NCI-H1417 treated with DMSO at 0.1 percent for 48 hours (cell line): ENCODE measurements at regions not wholly inside any gene's neighbourhood (a gene's known extent, or its start where the extent isn't known, plus 50 kb on each side); places are given as distances from the start of the nearest gene placed in this dataset.

Experiments
- DNase-seq: peaks from one replicate; lab custom pipeline; 2025; lab: John Stamatoyannopoulos, UW

DNA sequence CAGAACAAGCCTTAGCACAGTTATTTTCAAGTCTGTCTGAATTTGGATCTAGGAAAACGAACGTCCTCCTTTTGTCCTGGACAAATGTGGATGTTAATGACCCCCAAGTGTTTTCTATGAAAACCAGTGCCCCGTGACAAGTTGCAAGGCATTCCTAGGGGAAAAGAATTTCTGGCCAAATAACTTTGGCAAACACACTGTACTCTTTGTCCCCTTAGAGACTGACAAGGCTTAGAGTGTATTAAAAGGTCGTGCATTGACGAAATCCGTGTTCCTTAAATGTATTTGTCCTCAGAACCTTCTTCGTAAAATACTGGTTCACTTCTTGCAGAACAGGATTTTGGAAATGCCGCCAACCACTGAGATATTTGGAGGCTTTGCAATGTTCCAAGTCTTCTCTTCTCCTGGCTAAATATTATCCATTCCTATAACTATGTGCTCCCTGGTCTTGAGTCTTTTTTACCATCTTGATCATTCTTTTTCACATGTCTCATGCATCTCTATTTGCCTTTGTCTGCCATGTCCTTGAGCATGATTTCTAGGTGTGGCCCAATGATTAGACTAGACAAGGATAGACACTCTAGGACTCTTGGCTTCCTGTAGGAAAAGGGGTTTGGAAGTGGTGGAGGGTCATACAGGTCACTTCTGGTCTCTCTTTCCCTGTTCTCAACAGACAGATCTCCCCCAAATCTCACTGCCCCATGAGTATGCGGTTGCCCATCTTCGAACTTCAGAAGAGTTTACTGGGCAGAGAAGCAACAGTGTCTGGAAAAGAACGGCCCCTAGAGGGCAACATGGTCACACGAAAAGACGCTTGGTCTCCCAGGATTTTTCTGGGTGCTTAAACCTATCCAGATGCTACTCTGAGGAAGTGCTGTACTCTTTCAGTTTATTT lies 117.5 kb downstream of the EDEM1 start:
- DNase-seq, result no peak

DNA sequence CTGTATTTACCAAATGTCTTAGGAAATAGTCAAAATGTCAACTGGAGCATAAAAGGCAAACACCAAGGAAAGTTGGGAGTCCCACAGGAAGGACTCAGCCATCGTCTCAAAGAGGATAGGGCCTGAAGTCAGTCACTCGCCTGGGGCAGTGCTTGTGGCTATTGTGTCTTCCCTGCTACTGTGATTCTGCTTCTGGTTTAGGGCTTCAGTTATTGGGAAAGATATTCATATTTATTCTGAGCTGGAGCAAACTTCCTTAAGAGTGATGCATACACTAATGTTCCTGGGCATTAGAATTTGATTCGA lies 118.1 kb downstream of the EDEM1 start:
- DNase-seq, result no peak

DNA sequence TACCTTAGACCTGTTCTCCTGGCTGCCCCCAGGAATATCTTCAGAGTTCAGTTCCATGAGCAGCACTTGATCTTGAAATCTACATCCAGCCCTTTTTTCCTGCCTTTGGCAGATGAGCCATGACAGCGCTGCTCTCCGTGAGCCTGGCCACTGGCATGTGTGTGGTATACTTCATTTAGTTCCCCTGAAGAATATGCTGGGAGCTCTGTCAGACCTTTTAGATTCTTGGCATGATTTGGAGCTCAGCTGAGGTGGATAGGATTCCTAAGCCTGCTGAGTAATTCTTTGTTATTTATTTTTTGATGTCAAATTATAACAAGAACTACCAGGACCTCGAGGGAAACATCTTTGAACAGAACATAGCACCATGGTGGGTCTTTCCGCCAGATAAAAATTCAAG lies 121.7 kb downstream of the EDEM1 start:
- DNase-seq, result no peak

DNA sequence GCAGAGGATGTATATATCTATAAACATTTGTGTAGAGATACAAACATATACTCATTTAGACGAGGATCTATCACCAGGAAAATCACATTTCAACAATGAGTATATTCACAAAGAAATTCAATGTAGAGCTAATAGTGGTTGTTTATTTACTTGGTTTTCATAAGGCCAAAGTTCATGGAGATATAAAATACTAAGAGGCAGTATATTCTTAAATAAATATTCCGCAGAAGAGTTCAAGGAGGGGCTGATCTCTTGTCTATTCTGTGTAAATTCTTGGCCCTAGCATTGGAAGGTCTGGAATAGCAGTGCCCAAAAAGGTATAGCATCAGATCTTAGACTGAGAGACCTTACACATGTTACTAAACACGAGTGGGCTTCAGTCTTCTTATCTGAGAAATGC lies 122.1 kb downstream of the EDEM1 start:
- no peak for DNase-seq

DNA sequence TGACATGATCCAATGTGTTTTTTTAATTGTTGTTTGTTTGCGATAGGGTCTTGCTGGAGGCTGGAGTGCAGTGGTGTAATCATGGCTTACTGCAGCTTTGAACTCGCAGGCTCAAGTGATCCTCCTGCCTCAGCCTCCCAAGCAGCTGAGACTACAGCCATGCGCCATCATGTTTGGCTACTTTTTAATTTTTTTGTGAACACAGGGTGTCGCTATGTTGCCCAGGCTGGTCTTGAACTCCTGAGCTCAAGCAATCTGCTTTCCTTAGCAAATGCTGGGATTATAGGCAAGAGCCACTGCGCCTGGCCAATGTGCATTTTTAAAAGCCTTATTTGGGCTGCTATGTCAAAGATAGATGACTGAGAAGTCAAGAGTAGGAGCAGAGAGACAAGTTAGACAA lies 123.0 kb downstream of the EDEM1 start:
- DNase-seq, result no peak

DNA sequence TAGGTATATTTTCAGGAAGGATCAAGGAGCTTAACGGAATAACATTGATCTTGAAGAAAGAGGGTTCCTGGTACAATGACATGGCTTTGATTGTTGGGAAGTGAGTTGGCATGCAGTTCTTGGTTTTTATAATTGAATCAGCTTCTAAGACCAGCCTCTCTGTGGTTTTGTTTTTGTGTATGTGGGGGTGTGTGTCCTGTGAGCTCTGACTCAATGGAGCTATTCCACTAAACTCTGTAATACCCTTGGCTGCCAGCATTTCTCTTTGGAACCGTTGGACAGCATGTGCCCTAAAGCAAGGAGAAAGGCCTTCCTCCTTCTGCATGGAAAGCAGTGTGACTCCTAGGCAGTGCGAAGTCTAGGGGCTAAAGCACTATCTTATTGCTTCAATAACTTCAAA lies 124.8 kb downstream of the EDEM1 start:
- no peak for DNase-seq

DNA sequence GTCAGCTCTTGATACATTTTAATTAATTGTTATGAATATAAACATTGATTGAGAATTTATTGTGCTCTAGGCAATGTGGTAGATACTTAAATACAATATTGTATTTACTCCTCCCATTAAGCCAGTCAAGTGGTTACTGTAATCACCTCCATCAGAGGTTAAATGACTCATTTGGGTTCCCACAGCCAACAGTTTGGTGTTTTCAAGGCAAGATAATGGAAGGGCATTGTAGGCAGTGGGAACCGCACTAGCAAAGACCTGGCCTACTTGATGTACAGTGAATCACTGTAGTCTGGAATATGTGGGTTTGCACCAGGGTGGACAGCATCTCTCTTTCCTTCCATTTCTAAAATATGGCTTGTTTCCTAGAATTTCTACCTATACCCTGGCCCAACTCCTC lies 127.4 kb downstream of the EDEM1 start:
- no peak for DNase-seq

DNA sequence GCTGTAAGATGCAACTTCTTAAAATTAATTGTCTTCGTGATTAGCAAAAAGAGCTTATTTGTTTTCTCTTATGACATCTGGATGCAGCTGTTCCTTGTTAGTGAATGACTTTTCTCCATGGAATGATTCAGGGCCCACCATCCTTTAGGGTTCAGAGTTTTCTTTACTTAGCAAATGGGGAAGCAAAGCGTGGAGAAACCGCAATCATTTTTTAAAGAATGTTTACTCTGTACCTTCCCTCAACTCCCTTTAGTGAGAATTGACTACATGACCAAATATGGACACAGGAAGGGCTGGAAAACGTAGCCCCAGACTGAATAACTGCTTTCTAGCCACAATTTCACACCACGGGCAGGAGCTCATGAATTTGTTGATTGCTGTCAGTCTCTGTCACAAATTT lies 130.1 kb downstream of the EDEM1 start:
- no peak for DNase-seq

DNA sequence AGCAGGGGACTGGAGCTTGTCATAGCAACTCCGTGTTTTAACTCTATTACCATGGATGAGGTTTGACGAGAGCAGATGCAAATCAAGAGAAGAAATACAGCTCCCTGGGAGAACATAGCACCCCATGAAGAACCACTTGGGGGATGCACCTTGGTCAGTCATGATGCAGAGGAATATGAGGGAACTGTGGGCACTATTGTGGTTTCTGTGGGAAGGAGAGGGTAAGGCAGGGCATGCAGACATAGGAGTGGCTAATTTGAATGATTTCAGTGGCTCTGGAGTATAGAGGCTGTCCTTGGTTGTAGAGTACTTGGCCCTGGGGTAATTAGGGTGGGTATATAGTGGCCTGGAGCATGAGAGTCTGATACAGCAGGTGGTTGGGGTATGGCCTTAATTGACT lies 131.9 kb downstream of the EDEM1 start:
- DNase-seq, result no peak

DNA sequence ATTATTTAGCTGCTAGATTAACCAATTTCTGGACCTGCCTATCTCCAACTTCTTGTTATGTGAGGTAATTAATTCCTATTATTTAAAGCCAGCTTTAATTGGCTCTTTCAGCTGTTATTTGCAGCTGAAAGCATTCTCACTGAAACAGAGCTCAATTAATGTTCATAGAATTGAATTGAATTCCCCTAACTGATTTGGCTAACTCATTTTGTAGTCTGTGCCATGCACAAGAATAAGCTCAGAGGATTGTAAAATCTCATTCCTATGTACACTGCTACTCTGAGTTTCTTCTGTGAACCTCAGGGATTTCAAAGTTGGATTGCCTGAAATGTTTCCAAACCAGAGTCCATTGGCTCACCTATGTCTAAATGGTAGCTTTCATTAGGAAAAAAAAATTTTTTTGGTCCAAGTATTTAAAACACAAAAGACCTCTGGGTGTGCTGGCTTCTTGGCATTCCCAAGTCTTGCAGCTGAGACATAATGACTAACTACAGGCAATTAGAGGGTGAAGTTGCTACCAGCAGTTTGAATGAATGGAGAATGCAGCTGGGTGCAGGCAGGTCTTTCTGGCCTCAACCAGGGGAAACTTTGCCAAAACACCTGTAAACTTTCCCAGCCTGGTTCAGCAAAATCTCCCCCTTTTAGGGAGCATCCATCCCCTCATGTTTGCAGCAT lies 134.3 kb downstream of the EDEM1 start:
- DNase-seq, result no peak

DNA sequence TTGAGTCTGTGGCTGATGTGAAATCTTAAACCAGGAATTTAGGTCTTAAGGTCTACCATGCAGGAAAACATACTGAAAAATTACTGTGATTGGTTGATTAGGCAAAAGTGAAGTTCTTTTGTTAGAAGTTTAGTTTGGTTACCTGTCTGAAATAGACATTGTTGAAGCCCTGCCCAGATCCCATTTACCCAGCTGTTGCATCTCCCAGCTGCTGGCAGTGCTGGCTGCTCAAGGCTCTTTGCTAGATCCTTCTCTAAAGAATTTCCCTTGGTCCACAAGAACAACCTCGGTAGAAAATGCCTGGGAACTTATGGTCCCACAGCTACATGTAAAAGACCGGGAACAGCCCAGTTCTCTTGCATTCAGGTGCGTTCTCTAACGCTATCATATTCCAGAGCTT lies 137.3 kb downstream of the EDEM1 start:
- no peak for DNase-seq

DNA sequence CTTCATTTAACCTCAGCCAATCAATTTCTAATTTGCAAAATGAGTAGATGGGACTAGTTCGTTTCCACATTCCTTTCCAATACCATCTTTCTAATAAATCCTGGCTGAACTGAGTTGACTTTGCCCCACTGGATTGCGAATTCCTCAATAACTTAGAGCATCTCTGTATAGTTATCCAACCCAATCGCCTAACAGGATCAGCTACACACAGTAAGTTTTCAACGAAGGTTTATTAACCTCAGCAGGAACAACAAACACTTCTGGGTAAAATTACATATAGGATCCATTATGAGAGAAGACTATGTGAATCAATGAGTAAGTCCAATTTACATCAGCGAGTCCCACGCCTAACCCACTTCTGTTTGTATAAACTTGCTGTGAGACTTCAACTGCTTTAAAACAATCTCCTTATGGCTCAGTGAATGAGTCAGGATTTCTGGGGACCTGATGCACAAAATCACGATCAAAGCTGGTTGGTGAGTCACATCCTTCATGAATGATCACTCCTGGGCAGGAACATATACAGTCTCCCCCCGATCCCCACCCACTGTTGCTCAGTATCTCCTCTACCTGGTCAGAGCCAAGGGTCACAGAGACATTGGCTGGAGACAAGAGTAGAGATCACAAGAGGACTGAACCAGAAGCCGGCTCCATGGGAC lies 142.8 kb downstream of the EDEM1 start:
- DNase-seq, result no peak

DNA sequence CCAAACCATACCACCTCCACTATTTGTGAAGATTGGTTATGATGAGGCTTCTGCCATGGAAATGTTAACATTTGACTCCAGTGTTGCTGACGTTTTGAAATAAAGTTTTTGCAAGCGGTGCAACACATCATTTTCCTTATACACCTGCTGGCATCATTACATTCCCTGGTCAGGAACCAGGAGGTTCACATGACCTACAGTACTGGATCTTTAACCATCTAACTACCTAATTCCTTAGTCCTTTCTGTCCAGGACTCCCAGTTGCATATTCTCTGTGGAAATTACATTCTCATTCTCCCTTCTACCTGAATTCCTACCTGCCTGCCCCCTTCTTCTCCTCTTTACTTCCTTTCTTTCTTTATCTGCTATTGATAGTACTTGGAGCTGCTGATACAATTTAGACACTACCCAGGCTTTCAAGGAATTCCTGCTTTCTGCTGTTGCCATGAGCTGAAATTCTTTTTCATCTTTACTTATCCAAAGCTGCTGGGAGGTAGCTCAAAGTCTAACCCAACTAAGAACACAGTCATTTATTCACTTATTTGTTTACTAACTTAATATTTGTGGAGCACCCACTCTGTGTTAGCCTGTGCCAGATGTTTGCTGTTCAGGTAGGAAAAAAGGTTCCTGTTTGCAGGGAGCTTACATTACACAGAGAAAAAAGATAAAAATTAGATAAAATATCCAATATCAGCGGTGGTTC lies 144.2 kb downstream of the EDEM1 start:
- no peak for DNase-seq

DNA sequence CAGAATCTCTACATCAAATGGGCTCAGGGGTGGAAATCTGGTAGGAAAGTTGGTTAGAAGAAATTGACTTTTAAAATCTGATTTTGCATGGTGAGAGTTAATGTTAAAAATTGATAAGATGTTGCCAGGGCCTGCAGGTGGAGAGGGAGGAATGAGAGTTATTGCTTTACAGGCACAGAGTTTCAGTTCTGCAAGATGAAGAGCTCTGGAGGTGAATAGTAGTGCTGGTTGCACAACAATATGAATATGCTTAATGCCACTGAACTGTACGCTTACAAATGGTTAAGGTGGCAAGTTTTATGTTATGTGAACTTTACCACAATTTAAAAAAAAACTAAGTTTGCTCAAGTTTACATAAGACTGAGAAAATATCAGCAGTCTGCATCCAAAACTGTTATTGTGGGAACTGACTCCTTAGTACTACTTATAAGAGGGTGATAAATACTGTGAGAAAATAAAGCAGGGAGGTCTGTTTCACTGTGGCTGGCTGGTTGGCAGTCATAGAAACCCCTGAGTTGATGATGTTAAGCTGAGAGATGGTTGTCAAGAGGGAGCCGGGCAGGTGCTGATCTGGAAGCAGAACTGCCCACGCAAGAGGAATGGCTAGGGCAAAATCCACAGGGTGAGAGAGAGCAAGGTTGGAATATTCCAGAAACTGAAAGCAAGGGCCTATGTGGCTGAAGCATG lies 144.9 kb downstream of the EDEM1 start:
- no peak for DNase-seq

DNA sequence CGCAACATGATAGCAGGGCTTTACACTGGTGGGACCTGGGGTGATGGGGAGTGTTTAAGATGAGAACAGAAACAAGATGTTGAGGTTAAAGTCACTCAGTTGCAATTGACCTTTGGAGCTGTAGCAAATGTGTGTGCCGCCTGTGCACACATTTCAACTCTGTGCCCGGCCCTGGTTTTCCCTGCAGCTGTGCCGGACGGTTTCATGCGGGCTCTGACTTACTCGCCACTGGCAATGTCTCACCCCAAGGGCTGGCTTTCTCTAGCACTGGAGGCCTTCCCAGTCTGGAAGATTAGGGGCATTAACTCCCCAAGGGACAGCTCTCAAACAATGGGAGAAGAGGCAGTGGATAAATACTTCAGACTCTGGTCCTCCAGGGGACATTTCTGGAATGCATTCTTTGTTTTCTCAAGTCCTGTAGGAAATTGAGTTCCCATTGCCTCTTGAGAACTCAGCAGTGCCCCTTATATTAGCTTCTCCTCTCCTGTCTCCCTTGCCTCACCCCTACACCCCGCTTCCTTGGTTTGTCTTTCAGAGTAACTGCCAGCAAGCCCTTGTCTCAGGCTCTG lies 152.5 kb downstream of the EDEM1 start:
- no peak for DNase-seq

DNA sequence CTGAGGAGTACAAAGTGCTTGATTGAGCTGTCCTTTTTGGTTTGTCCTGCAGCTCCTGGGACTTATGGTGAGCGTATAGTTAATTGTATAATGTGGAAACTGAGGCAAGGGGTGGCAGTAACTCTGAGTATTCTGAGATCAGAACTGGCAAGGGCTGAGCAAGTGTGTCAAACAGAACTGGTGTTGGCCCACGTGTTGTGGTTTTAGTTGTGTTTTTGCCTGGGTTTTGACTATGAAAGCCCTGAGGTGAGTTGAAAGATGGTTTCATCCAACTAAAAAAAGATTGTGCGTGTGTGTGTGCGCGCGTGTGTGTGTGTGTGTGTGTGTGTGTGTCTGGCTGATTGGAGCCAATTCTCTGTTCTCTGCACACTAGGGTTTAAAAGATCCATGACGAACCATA lies 154.1 kb downstream of the EDEM1 start:
- no peak for DNase-seq

DNA sequence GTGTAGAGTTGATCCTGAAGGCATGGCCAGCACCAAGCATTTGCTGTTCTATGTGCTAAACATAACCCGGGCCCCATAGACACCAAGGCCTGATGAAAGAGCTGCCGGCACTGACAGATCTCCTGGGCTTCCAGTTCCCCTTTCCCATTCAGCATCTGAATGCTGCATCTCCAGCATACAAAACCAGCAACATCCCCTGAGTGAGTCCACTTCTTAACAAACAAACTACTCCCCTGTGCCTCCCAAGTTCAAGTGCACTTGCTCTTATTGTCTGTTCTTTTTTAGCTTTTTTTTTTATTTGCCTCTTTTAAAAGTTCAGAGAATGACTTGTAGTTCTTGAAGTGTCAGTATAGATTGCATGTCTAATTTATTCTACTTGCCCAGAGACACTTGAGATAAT lies 156.0 kb downstream of the EDEM1 start:
- no peak for DNase-seq

DNA sequence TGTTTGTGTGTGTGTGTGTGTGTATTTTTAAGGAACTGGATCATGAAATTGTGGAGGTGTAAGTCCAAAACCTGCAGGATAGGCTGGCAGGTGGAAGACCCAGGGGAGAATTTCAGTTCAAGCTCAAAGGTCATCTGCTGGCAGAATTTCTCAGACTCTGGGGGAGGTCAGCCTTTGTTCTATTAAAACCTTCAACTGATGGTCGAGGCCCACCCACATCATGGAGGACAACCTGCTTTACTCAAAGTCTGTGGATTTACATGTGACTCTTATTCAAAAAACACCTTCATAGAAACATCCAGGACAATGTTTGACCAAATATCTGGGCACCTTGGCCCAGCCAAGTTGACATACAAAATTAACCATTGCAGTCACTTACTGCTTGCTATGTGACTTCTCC lies 157.2 kb downstream of the EDEM1 start:
- DNase-seq, result no peak

DNA sequence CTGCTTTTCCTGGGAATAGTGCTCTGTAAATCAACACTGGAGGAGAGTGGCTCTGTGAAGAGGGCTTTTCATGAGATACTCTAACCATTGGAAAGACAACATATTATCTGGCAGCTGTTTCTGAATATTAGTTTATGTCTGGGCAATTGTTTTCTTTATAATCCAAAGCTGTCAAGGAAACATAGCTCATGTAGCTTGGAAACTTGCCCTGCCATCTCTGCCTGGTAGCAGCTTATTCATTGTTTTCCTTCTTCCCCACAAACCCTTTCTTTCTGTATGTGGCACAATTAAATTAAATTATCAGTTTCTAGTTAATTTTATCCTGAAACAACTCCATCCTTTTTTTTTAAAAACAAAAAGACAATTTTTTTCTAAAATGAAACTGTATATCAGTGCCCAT lies 160.0 kb downstream of the EDEM1 start:
- DNase-seq, result no peak

DNA sequence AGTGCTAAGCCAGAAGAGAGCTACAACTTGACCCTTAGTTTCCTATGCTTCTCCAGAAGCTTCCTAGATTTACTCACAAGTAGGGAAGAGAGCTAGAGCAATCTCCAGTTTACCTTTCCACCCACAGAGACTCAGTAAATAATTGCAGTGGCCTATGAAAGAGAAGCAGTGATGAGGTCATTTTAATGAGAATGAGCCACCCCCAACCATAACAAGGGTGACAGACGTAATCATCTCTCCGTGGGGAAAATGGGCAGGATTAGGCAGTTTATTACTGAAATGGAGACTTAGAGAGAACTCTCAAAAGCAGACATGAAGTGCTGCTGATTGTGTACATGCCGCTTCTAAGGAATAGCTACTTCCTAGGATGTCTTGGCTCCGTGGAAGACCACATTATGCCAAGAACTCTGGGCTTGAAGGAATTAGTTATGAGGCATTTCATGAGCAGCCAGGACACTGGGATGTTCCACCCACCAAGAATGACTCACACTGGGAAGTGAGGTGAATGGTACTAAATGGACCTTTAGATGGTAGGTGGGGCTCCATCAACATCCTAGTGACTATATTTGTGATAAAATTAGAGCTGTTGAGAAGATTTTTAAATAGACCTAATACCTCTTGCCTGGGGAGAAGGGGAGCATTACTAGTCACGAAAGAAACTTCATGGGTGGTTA lies 160.9 kb downstream of the EDEM1 start:
- DNase-seq, result no peak

DNA sequence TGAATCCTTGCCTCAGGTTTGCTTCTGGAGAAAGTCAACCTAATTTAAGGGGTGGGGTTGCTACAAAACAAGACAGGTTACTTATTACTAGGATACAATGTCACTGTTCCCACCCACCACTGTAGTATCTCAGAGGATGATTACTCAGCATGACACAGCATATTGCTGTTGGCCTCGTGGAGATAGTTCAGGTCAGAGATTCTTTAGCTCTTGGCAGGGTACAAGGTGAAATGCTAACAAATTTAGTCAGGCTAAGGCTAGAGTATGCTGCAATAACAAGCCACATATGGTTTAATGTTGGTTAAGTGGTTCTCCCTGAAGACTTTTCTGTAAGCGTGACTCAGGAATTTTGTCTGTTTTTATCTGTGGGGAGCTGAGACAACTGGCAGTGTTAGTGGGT lies 161.8 kb downstream of the EDEM1 start:
- no peak for DNase-seq
